ENCODE measurements at regions not wholly inside any gene's neighbourhood (a gene's known extent, or its start where the extent isn't known, plus 50 kb on each side); places are given as distances from the start of the nearest gene placed in this dataset.
"Not testable (repeated sequence)": the region's sequence is repeated elsewhere in the genome, so short reads cannot be mapped to it uniquely, and the experiment has no call there.

GRCh38 chr1:233722212-233722979, 108.5 kb downstream of the KCNK1 start:
- H3K4me3 ChIP-seq (ENCODE audit: low read length): no peak overlapping the region
- no peak for DNase-seq (ENCODE audit: low read depth)
- TF ChIP-seq CTCF (conservative IDR thresholded peaks at IDR 0.05; ENCODE audit: low read length): no peak

- no peak for DNase-seq (ENCODE audit: low read depth)
- no peak for TF ChIP-seq CTCF (conservative IDR thresholded peaks at IDR 0.05; ENCODE audit: low read length)
- H3K4me3 ChIP-seq (ENCODE audit: low read length): no peak overlapping the region
Observed at GRCh38 chr1:233723387-233723786, 109.5 kb downstream of the KCNK1 start.

GRCh38 chr1:233724131-233724631, 110.3 kb downstream of the KCNK1 start:
- not testable (repeated sequence) for H3K4me3 ChIP-seq (ENCODE audit: low read length); DNase-seq (ENCODE audit: low read depth)

GRCh38 chr1:233725423-233725822, 111.5 kb downstream of the KCNK1 start:
- DNase-seq (ENCODE audit: low read depth): no peak
- H3K4me3 ChIP-seq (ENCODE audit: low read length): no peak overlapping the region
- no peak for TF ChIP-seq CTCF (conservative IDR thresholded peaks at IDR 0.05; ENCODE audit: low read length)

- DNase-seq (ENCODE audit: low read depth): no peak
- TF ChIP-seq CTCF (conservative IDR thresholded peaks at IDR 0.05; ENCODE audit: low read length): no peak
- no peak overlapping the region for H3K4me3 ChIP-seq (ENCODE audit: low read length)
Observed at GRCh38 chr1:233728721-233729120, 114.8 kb downstream of the KCNK1 start.

GRCh38 chr1:233730380-233730779, 116.5 kb downstream of the KCNK1 start:
- no peak overlapping the region for H3K4me3 ChIP-seq (ENCODE audit: low read length)
- TF ChIP-seq CTCF (conservative IDR thresholded peaks at IDR 0.05; ENCODE audit: low read length): no peak
- DNase-seq (ENCODE audit: low read depth): no peak

- DNase-seq (ENCODE audit: low read depth): no peak
- TF ChIP-seq CTCF (conservative IDR thresholded peaks at IDR 0.05; ENCODE audit: low read length): no peak
- H3K4me3 ChIP-seq (ENCODE audit: low read length): no peak overlapping the region
Observed at GRCh38 chr1:233730809-233731208, 116.9 kb downstream of the KCNK1 start.

All from AG10803 (cell line).